ENCODE measurements at regions not wholly inside any gene's neighbourhood (a gene's known extent, or its start where the extent isn't known, plus 50 kb on each side); places are given as distances from the start of the nearest gene placed in this dataset.

DNA sequence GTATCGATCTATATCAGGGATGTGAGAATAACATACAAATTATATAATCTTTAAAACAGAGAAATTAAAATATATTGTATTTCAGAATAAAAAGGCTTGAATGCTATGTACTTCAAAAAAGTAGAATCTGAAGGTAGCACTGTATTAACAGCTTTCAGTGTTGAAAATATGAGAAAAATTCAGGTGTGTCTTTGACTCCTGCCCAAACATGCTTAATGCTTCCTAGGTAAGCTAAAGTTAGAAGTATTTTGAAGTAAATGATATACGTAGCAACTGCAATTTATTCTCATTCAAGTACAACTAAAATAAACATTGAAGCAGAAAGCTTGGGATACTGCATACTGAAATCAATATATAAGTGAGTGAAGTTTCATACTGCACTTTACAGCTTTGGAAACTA, 1082.0 kb upstream of the ACVR2A start:
- DNase-seq (ENCODE audit: low read depth in 1 of 2, low spot score in 1 of 2) = no peak
- H3K27ac ChIP-seq (replicated peaks) = no peak overlapping the region
- peaks cover 2% of the 10 kb centered on the region for H3K27me3 ChIP-seq (ENCODE audit: insufficient read depth, poor library complexity, severe bottlenecking)
- no peak overlapping the region for H3K4me3 ChIP-seq (replicated peaks; ENCODE audit: insufficient read depth, low read length)
- TF ChIP-seq REST (IDR thresholded peaks at IDR 0.05; ENCODE audit: insufficient replicate concordance, low read depth) = no peak
- no peak for TF ChIP-seq POLR2AphosphoS5 (IDR thresholded peaks at IDR 0.05; ENCODE audit: low read depth)
- TF ChIP-seq, protein P1, sequence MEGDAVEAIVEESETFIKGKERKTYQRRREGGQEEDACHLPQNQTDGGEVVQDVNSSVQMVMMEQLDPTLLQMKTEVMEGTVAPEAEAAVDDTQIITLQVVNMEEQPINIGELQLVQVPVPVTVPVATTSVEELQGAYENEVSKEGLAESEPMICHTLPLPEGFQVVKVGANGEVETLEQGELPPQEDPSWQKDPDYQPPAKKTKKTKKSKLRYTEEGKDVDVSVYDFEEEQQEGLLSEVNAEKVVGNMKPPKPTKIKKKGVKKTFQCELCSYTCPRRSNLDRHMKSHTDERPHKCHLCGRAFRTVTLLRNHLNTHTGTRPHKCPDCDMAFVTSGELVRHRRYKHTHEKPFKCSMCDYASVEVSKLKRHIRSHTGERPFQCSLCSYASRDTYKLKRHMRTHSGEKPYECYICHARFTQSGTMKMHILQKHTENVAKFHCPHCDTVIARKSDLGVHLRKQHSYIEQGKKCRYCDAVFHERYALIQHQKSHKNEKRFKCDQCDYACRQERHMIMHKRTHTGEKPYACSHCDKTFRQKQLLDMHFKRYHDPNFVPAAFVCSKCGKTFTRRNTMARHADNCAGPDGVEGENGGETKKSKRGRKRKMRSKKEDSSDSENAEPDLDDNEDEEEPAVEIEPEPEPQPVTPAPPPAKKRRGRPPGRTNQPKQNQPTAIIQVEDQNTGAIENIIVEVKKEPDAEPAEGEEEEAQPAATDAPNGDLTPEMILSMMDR (IDR thresholded peaks at IDR 0.05; ENCODE audit: insufficient read depth, low read length) = no peak
- TF ChIP-seq GABPA (IDR thresholded peaks at IDR 0.05; ENCODE audit: low read depth) = no peak
- no peak for TF ChIP-seq SPI1 (IDR thresholded peaks at IDR 0.05; ENCODE audit: borderline replicate concordance, low read depth)

- no peak overlapping the region for H3K27ac ChIP-seq (replicated peaks)
- no peak for DNase-seq (ENCODE audit: low read depth in 1 of 2, low spot score in 1 of 2)
- H3K4me3 ChIP-seq (replicated peaks; ENCODE audit: insufficient read depth, low read length) = no peak overlapping the region
- H3K27me3 ChIP-seq (ENCODE audit: insufficient read depth, poor library complexity, severe bottlenecking) = no peaks in the 10 kb centered on the region
- TF ChIP-seq, protein P1 (IDR thresholded peaks at IDR 0.05; ENCODE audit: insufficient read depth, low read length) = no peak
- TF ChIP-seq SPI1 (IDR thresholded peaks at IDR 0.05; ENCODE audit: borderline replicate concordance, low read depth) = no peak
Observed at GRCh38 chr2:146754606-146755005, 1090.2 kb upstream of the ACVR2A start.

DNA sequence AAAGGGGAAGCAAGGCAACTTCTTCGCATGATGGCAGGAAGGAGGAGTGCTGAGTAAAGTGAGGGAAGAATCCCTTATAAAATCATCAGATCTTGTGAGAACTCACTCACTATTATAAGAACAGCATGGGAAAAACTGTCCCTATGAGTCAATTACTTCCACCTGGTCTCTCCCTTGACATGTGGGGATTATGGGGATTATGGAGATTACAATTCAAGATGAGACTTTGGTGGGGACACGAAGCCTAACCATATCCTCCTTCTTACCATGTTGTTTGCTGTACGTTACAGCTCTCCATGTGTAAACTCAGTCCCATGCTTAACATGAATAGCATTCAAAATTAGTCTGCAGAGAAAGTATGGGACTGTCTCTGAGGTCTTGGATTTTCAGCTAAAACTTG, 1096.8 kb upstream of the ACVR2A start:
- Histone ChIP-seq H3K27me3 (ENCODE audit: insufficient read depth, poor library complexity, severe bottlenecking) (no peaks in the 10 kb centered on the region), H3K27ac (replicated peaks) (no peak overlapping the region), H3K4me3 (replicated peaks; ENCODE audit: insufficient read depth, low read length) (no peak overlapping the region)
- TF ChIP-seq REST (IDR thresholded peaks at IDR 0.05; ENCODE audit: insufficient replicate concordance, low read depth) (no peak), POLR2AphosphoS5 (IDR thresholded peaks at IDR 0.05; ENCODE audit: low read depth) (no peak), GABPA (IDR thresholded peaks at IDR 0.05; ENCODE audit: low read depth) (no peak), SPI1 (IDR thresholded peaks at IDR 0.05; ENCODE audit: borderline replicate concordance, low read depth) (no peak)
- TF ChIP-seq, protein P1 (IDR thresholded peaks at IDR 0.05; ENCODE audit: insufficient read depth, low read length) = no peak
- no peak for DNase-seq (ENCODE audit: low read depth in 1 of 2, low spot score in 1 of 2)

DNA sequence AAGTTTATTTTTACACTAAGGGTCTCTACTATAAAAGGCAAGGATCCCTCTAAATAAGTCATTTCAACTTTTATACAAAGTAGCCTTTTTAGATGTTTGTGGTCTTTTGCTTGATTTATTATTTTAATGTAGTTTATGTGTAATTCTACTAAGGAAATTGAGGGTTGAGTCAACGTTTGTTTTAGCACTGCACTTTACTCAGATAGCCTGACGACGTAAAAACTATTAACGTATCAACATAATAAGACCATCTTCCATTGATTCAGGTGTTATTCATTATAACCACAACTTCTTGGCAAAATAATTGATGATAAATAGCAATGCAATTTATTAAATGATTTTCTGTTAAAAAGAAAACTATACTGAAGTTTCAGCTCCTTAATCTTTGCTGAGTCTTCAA, 1103.6 kb upstream of the ACVR2A start:
- DNase-seq (ENCODE audit: low read depth in 1 of 2, low spot score in 1 of 2) = no peak

More for the DNA sequence above, 1103.6 kb upstream of the ACVR2A start:
- Histone ChIP-seq H3K4me3 (replicated peaks; ENCODE audit: insufficient read depth, low read length) (no peak overlapping the region), H3K27me3 (ENCODE audit: insufficient read depth, poor library complexity, severe bottlenecking) (no peaks in the 10 kb centered on the region), H3K27ac (replicated peaks) (no peak overlapping the region)
- TF ChIP-seq REST (IDR thresholded peaks at IDR 0.05; ENCODE audit: insufficient replicate concordance, low read depth) = no peak

All from HL-60 (cell line).